ENCODE measurements at regions not wholly inside any gene's neighbourhood (a gene's known extent, or its start where the extent isn't known, plus 50 kb on each side); places are given as distances from the start of the nearest gene placed in this dataset.

DNA sequence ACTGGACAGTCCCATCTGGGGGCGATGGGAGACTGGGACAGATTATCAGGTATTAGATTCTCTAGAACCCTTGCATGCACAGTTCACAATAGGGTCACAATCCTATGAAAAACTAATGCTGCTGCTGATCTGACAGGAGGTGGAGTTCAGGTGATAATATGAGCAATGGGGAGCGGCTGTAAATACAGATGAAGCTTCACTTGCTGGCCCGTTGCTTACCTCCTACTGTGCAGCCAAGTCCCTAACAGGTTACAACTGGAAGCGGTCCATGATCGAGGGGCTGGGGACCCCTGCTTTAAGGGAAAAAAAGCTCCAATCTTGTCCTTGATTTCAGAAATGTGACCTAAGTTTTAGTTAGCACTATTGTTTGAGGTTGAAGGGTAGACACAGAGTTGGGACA lies 175.2 kb downstream of the ZNF330 start:
- Histone ChIP-seq H3K27ac (no peak overlapping the region), H3K36me3 (ENCODE audit: insufficient read depth, low read length) (no peaks in the 10 kb centered on the region), H3K9me3 (ENCODE audit: low read depth, low read length) (no peaks in the 10 kb centered on the region), H3K9ac (ENCODE audit: insufficient read length) (no peak overlapping the region), H3K4me3 (no peak overlapping the region)
- TF ChIP-seq POLR2AphosphoS5 (IDR thresholded peaks at IDR 0.05; ENCODE audit: borderline replicate concordance, low read depth, low read length) = no peak
- DNase-seq (ENCODE audit: low read depth, low spot score) = no peak

DNA sequence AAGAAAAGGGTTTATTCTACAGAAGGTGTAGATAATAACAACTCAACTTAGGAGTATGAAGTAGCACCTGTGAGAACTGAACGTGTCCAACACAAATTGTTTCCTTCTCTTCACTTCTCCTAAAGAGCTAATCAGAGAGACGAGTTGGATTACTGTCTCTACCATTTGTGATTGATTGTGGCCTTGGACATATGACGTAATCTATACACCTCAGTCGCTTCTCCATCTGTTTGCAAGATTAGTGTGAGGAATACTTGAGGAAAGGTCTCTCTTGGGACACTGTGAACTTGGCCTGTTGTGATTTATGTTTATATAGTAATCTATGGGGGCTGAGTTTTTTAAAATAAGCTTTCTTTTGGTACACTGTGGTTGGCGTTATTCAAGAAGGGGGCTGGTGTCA lies 182.0 kb downstream of the ZNF330 start:
- Histone ChIP-seq H3K27ac (no peak overlapping the region), H3K9me3 (ENCODE audit: low read depth, low read length) (no peaks in the 10 kb centered on the region), H3K4me3 (no peak overlapping the region), H3K9ac (ENCODE audit: insufficient read length) (no peak overlapping the region), H3K36me3 (ENCODE audit: insufficient read depth, low read length) (no peaks in the 10 kb centered on the region)
- no peak for TF ChIP-seq EZH2 (IDR thresholded peaks at IDR 0.05)
- TF ChIP-seq POLR2AphosphoS5 (IDR thresholded peaks at IDR 0.05; ENCODE audit: borderline replicate concordance, low read depth, low read length) = no peak
- TF ChIP-seq FOXP2 (optimal IDR thresholded peaks at IDR 0.05; ENCODE audit: control extremely low read depth, extremely low read length, insufficient read depth) = no peak
- no peak for DNase-seq (ENCODE audit: low read depth, low spot score)

DNA sequence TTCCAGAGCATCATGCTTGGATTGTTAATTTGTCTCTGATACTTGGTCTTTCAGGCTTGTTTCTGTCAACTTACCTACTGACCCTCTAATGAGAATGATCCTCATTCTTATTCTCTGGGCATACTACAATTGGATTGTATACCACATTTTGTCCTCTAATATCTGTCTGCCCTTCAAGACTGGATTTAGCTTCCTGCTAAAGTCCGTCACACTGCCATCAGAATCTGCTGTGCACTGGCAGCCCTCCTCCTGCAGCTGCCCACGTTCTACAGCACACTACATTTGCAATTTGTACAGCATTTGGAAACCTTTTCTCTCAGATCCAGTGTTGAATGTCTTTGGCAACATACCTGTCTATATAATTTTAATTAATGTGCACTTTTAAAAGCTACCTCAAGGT lies 183.1 kb downstream of the ZNF330 start:
- no peak overlapping the region for H3K27ac ChIP-seq
- no peak overlapping the region for H3K4me3 ChIP-seq
- DNase-seq (ENCODE audit: low read depth, low spot score) = no peak
- TF ChIP-seq FOXP2 (optimal IDR thresholded peaks at IDR 0.05; ENCODE audit: control extremely low read depth, extremely low read length, insufficient read depth) (no peak), EZH2 (IDR thresholded peaks at IDR 0.05) (no peak), POLR2AphosphoS5 (IDR thresholded peaks at IDR 0.05; ENCODE audit: borderline replicate concordance, low read depth, low read length) (no peak)
- no peaks in the 10 kb centered on the region for H3K9me3 ChIP-seq (ENCODE audit: low read depth, low read length)
- no peaks in the 10 kb centered on the region for H3K36me3 ChIP-seq (ENCODE audit: insufficient read depth, low read length)
- H3K9ac ChIP-seq (ENCODE audit: insufficient read length) = no peak overlapping the region

DNA sequence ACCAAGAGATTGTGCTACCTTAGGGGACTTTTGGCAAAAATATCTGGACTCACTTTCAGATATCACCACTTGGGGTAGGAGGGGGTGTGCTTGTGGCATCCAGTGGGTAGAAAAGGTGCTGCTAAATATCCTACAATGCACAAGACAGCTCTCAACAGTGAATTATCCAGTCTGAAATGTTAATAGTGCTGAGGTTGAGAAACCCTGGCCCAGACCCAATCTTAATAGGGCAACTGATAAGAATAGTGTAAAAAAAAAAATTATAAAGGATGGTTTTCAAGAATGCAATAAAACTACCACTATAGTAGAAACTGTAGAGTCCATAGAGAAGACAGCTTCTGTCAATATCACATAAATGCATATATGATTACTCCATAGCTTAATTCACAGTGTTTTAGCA lies 185.5 kb downstream of the ZNF330 start:
- no peaks in the 10 kb centered on the region for H3K36me3 ChIP-seq (ENCODE audit: insufficient read depth, low read length)
- no peak for TF ChIP-seq POLR2AphosphoS5 (IDR thresholded peaks at IDR 0.05; ENCODE audit: borderline replicate concordance, low read depth, low read length)
- H3K27ac ChIP-seq = no peak overlapping the region
- DNase-seq (ENCODE audit: low read depth, low spot score) = no peak
- no peak overlapping the region for H3K4me3 ChIP-seq
- no peak overlapping the region for H3K9ac ChIP-seq (ENCODE audit: insufficient read length)
- H3K9me3 ChIP-seq (ENCODE audit: low read depth, low read length) = no peaks in the 10 kb centered on the region

DNA sequence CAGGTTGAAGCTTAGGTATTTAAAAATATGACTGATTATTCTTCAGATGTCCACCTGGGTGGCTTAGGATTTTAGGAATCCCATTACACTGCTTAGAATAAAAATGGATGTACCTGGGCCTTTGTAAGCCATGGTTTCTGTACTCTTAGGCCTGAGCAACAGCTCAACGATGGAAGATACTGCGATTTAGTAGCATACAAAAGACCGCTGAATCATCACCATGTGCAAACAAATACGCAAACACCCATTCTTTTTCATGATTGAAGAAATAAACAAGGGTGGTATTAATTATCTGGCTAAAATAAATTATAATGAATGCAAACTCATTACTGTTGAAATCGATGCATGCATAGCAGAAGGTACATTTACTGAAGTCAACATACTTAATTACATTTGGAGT lies 188.9 kb downstream of the ZNF330 start:
- H3K9me3 ChIP-seq (ENCODE audit: low read depth, low read length) = no peaks in the 10 kb centered on the region
- no peak overlapping the region for H3K27ac ChIP-seq
- TF ChIP-seq FOXP2 (optimal IDR thresholded peaks at IDR 0.05; ENCODE audit: control extremely low read depth, extremely low read length, insufficient read depth) (no peak), EZH2 (IDR thresholded peaks at IDR 0.05) (no peak), POLR2AphosphoS5 (IDR thresholded peaks at IDR 0.05; ENCODE audit: borderline replicate concordance, low read depth, low read length) (no peak)

DNA sequence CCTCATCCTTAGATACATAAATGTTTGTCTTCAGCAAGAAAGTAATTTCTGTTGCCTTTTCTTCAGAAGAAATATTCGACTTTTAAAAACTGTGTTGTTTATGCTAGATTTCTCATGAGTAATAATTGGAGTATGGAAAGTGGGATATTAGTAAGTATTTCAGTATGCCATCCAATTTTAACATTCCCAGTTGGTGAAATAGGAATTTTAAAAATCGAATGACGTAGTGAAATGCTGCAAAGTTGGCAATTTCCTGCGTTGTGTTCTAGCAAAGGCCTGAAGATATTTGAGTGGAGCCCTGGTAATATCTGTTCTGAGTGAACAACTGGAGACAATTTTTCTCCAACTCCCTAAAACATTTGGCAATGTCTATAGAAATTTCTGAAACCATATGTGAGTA lies 190.1 kb downstream of the ZNF330 start:
- no peak for DNase-seq (ENCODE audit: low read depth, low spot score)
- no peak overlapping the region for H3K9ac ChIP-seq (ENCODE audit: insufficient read length)
- no peaks in the 10 kb centered on the region for H3K36me3 ChIP-seq (ENCODE audit: insufficient read depth, low read length)
- no peak overlapping the region for H3K4me3 ChIP-seq
- TF ChIP-seq POLR2AphosphoS5 (IDR thresholded peaks at IDR 0.05; ENCODE audit: borderline replicate concordance, low read depth, low read length) (no peak), FOXP2 (optimal IDR thresholded peaks at IDR 0.05; ENCODE audit: control extremely low read depth, extremely low read length, insufficient read depth) (no peak), EZH2 (IDR thresholded peaks at IDR 0.05) (no peak)
- no peaks in the 10 kb centered on the region for H3K9me3 ChIP-seq (ENCODE audit: low read depth, low read length)
- H3K27ac ChIP-seq = no peak overlapping the region

More for the DNA sequence above, 188.9 kb downstream of the ZNF330 start:
- no peak overlapping the region for H3K4me3 ChIP-seq
- no peak for DNase-seq (ENCODE audit: low read depth, low spot score)
- no peaks in the 10 kb centered on the region for H3K36me3 ChIP-seq (ENCODE audit: insufficient read depth, low read length)
- H3K9ac ChIP-seq (ENCODE audit: insufficient read length) = no peak overlapping the region

DNA sequence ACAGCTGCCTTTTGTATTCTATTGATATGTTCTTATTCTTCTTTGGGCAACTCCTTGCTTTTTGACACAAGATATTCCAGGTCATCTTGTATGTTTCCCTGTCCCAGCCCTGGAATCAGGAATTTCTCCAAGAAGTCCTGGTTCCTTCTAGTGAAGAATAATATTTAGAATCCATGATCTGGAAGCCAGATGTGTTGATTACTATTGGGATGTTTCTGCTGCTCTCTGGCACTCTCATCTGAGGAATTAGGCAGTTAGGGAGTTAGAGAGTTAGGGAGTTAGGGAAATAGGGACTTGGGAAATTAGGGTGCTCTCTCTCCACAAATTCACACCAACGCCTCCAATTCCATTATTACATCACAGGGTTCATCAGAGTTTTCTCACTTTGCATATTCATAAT lies 191.2 kb downstream of the ZNF330 start:
- Histone ChIP-seq H3K9me3 (ENCODE audit: low read depth, low read length) (no peaks in the 10 kb centered on the region), H3K27ac (no peak overlapping the region), H3K36me3 (ENCODE audit: insufficient read depth, low read length) (no peaks in the 10 kb centered on the region), H3K9ac (ENCODE audit: insufficient read length) (no peak overlapping the region), H3K4me3 (no peak overlapping the region)
- no peak for TF ChIP-seq FOXP2 (optimal IDR thresholded peaks at IDR 0.05; ENCODE audit: control extremely low read depth, extremely low read length, insufficient read depth)
- TF ChIP-seq EZH2 (IDR thresholded peaks at IDR 0.05) = no peak
- TF ChIP-seq POLR2AphosphoS5 (IDR thresholded peaks at IDR 0.05; ENCODE audit: borderline replicate concordance, low read depth, low read length) = no peak
- no peak for DNase-seq (ENCODE audit: low read depth, low spot score)

DNA sequence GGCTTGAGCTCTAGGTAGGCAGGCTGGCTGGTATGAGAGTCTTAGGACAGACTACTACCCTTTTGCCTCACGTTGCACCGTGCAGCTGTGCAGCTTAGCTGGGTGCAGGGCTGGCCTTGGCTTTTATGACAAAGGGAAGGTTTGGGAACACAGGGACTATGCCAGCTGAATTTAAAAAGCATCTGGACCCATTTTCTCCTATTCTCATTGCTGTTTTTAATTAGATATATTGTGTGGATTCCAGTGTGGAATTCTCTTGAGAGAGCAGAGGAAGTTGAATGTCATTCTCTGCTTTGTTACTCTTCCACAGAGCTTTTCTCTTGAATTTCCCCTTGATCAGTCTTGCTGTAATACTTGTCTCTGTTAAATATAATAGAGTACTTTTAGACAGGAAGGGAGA lies 192.7 kb downstream of the ZNF330 start:
- no peak for DNase-seq (ENCODE audit: low read depth, low spot score)
- TF ChIP-seq FOXP2 (optimal IDR thresholded peaks at IDR 0.05; ENCODE audit: control extremely low read depth, extremely low read length, insufficient read depth) (no peak), EZH2 (IDR thresholded peaks at IDR 0.05) (no peak), POLR2AphosphoS5 (IDR thresholded peaks at IDR 0.05; ENCODE audit: borderline replicate concordance, low read depth, low read length) (no peak)
- H3K27ac ChIP-seq = no peak overlapping the region

DNA sequence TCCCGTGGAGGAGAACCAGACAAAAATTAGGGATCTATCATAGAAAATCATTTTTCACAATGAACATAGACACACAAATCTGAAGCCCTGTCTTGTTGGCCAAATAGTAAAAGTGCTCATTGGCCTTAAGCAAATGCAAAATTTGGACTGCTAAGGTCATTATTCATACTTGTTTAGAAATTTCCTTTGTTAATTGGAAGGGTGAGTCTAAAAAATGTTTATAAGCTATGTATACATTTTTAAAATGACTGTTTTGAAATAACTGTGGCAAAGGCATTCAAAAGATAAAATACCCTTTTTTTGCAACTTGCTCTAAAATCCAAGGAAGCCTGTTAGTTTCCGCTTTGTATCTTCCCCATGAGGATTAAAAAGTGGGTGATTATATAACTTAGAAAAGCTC lies 195.0 kb downstream of the ZNF330 start:
- H3K9ac ChIP-seq (ENCODE audit: insufficient read length) = no peak overlapping the region
- TF ChIP-seq EZH2 (IDR thresholded peaks at IDR 0.05) (no peak), FOXP2 (optimal IDR thresholded peaks at IDR 0.05; ENCODE audit: control extremely low read depth, extremely low read length, insufficient read depth) (no peak), POLR2AphosphoS5 (IDR thresholded peaks at IDR 0.05; ENCODE audit: borderline replicate concordance, low read depth, low read length) (no peak)
- H3K4me3 ChIP-seq = no peak overlapping the region
- H3K9me3 ChIP-seq (ENCODE audit: low read depth, low read length) = no peaks in the 10 kb centered on the region
- H3K36me3 ChIP-seq (ENCODE audit: insufficient read depth, low read length) = no peaks in the 10 kb centered on the region
- H3K27ac ChIP-seq = no peak overlapping the region
- no peak for DNase-seq (ENCODE audit: low read depth, low spot score)

More for the DNA sequence above, 192.7 kb downstream of the ZNF330 start:
- H3K36me3 ChIP-seq (ENCODE audit: insufficient read depth, low read length) = no peaks in the 10 kb centered on the region
- no peaks in the 10 kb centered on the region for H3K9me3 ChIP-seq (ENCODE audit: low read depth, low read length)
- no peak overlapping the region for H3K9ac ChIP-seq (ENCODE audit: insufficient read length)
- no peak overlapping the region for H3K4me3 ChIP-seq

All from SK-N-MC (cell line).